SKM-1 (cell line): ENCODE measurements at regions not wholly inside any gene's neighbourhood (a gene's known extent, or its start where the extent isn't known, plus 50 kb on each side); places are given as distances from the start of the nearest gene placed in this dataset.
"Not testable (repeated sequence)": the region's sequence is repeated elsewhere in the genome, so short reads cannot be mapped to it uniquely, and the experiment has no call there.

Experiments
- DNase-seq: peaks from one replicate; lab custom pipeline; 2025; ENCODE audit not compliant: unreplicated experiment; lab: John Stamatoyannopoulos, UW

GRCh38 chrX:46234775-46235174 is 310.4 kb downstream of the ZNF674 start:
- no peak for DNase-seq

DNA sequence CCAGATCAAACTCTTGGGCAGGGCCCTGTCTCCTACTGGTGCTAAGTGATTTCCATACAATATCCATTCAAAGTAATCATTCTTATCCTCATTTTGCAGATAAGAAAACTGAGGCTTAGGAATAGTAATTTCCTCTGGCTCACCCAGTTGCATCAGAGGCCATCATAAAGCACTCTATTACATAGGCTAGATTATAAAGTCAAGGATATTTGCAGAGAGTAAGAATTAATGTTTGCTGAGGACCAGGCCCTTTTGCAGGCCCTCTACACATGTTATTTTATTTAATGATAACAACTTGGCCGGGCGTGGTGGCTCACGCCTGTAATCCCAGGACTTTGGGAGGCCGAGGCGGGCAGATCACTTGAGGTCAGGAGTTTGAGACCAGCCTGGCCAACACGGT is 316.8 kb downstream of the ZNF674 start:
- no peak for DNase-seq

GRCh38 chrX:46226422-46226821 is 318.8 kb downstream of the ZNF674 start:
- DNase-seq = no peak

DNA sequence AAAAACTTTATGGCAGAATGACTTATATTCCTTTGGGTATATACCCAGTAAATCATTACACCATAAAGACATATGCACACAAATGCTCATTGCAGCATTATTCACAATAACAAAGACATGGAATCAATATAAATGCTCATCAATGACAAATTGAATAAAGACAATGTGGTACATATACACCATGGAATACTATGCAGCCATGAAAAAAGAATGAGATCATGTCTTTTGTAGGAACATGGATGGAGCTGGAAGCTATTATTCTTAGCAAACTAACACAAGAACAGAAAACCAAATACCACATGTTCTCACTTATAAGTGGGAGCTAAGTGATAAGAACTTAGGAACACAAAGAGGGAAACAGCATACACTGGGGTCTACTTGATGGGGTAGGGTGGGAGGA is 321.7 kb downstream of the ZNF674 start:
- DNase-seq = not testable (repeated sequence)

GRCh38 chrX:46220822-46221221 is 324.4 kb downstream of the ZNF674 start:
- no peak for DNase-seq

DNA sequence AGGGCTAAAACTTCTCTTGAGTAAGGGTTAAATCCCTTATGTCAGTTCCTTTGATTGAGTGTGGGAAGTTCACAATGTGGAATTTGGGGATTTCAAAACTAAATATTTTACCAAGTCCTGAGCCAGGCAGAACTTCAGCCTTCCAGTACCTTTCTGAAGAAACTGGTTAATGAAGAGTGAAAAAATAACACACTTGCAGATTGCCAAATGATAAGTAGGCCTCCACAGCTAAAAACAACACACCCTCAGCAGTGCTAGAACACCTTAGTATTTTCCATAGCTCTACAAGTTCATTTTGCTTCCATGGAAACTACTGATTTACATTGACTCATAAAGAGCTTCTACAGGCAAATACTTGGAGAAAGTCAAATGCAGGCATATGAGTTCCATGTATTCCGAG is 326.8 kb downstream of the ZNF674 start:
- no peak for DNase-seq

- no peak for DNase-seq
Measured at GRCh38 chrX:46216406-46216805, 328.8 kb downstream of the ZNF674 start.

- no peak for DNase-seq
Measured at GRCh38 chrX:46211079-46211478, 334.1 kb downstream of the ZNF674 start.

DNA sequence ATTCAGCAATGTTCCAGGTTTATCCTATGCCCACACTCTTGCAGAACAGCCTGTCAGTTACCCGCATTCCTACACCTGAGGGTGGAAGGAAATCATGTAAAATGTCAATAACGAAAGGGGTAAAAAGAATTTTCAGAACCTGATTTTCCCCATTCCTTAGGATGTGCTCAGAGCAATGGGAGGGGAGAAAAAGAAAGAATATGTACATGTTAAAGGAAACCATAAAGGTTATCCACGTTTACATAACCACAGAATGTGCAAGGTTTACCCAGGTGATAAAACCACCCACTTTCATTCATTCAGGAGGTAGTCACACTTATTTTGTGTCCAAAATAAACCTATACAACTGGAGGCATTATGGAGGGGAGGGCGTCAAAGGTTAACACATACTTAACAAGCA is 335.5 kb downstream of the ZNF674 start:
- DNase-seq = no peak

DNA sequence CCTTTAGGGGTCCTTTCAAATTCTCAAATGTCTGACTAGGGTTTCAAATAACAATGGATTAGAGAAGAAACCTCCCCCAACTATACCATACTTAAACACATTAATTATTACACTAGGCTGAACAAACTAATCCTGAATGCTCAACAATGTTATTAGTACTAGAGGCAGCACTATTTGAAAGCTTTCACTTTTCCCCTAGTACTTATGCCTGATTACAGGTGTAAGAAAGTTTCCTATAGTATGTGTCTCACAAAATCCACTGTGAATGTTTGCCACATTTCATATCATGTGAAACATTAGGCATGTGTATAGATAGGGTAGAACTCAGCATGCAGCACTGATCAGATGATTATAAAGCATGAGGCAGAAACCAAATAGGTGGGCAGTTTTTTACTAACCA is 336.2 kb downstream of the ZNF674 start:
- no peak for DNase-seq

- no peak for DNase-seq
Measured at GRCh38 chrX:46208225-46208854, 336.9 kb downstream of the ZNF674 start.

- no peak for DNase-seq
Measured at GRCh38 chrX:46204721-46205422, 340.3 kb downstream of the ZNF674 start.

- no peak for DNase-seq
Measured at GRCh38 chrX:46202733-46203514, 342.3 kb downstream of the ZNF674 start.

DNA sequence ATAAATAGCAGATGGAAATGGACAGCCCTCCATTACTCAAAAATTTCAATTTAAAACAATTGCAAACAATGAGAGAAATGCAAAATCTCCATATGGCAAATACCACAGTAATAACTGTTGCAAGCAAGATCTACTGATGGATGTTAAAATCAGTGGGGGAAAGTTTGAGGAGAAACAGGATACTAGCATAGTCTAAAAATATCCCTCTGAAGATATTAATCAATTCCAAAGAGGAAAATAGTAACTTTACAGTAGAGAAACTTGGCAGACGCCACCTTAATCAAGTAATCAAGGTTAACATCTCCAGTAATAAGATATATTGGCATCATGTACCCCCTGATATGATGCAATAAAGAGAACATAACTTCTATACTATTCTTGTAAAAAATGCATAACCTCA is 344.8 kb downstream of the ZNF674 start:
- DNase-seq = no peak

- DNase-seq = no peak
Measured at GRCh38 chrX:46198858-46199257, 346.4 kb downstream of the ZNF674 start.

- not testable (repeated sequence) for DNase-seq
Measured at GRCh38 chrX:46186811-46187106, 358.5 kb downstream of the ZNF674 start.

DNA sequence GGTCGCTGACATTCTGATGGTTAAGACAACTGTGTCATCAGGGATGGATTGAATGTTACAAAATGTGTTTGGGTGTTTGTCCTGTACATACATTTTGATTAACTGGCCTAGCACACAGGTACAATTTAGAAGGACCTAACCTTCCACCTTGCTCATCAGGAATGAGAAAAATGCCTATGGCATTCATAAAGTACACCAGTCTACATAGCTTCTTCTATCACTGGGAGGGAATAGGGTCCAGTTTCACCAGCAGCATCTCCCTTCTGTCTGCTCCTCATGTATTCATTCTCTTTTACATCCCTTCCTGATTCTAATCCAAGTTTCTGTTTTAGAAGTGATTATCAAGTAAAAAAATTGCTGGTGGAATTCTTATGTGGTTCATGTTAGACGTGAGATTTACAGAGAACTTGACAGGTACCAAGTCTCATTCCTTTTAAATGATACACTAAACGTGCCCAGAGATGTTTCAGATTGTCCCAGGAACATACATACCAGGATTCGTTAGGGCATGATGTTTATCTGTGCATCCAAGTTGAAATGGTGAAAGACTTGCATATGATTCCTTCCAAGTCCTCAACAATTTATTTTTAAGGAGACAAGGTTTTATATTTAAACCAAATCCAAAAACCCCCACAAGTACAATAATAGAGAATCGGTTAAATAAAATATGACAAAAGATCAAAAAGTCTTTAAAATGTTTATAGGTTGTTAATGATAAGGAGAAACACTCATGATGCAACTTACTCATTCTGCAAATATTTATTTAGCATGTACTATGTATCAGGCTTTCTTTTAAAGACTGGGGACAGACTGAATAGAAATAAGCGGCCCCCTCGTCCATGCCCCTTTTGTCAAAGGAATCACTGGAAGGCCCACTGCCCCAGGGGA is 359.1 kb downstream of the ZNF674 start:
- no peak for DNase-seq

GRCh38 chrX:46184749-46185148 is 360.5 kb downstream of the ZNF674 start:
- DNase-seq = no peak

- DNase-seq = peak; percentile 46
Measured at GRCh38 chrX:46180258-46180687, 364.9 kb downstream of the ZNF674 start.

- no peak for DNase-seq
Measured at GRCh38 chrX:46179748-46180147, 365.5 kb downstream of the ZNF674 start.

DNA sequence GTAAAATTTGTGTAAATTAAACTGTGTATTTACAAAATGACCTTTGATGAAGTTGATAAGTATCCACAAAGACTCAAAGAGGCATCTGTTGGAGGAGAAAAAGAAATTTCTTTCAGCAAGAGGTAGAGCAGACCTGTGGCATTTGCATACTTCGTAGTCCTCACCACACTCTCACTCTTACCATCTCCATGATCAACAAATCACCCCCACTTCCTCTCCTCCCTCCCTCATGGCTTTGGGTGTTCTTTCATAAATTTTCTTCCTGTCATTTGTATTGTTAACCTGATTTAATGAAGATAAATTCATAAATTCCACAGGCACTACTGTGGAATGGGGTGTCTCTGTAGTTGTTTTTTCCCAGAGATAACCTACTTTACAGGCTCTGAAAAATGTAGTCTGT is 366.5 kb downstream of the ZNF674 start:
- no peak for DNase-seq
